ENCODE measurements at regions not wholly inside any gene's neighbourhood (a gene's known extent, or its start where the extent isn't known, plus 50 kb on each side); places are given as distances from the start of the nearest gene placed in this dataset.

- TF ChIP-seq ZHX2 (IDR thresholded peaks at IDR 0.05; ENCODE audit: low read depth) (no peak), ZHX2 (CRISPR knock-in tag; IDR thresholded peaks at IDR 0.05; ENCODE audit: borderline replicate concordance) (no peak), NR2F6 (IDR thresholded peaks at IDR 0.05) (no peak), NR2F6 (CRISPR knock-in tag; IDR thresholded peaks at IDR 0.05) (no peak), AFF4 (CRISPR knock-in tag; IDR thresholded peaks at IDR 0.05) (no peak), ZNF574 (CRISPR knock-in tag; IDR thresholded peaks at IDR 0.05) (no peak)
These were observed 233.0 kb downstream of the ACTR3 start (continued) for GRCh38 chr2:114122930-114123329.
